Liver (tissue), 8 donors: ENCODE measurements at regions not wholly inside any gene's neighbourhood (a gene's known extent, or its start where the extent isn't known, plus 50 kb on each side); places are given as distances from the start of the nearest gene placed in this dataset.

Experiments
- DNase-seq: peaks from one replicate; pipeline ENCODE4 v3.0.0-alpha.2; 2017; ENCODE audit warnings: low spot score
- H3K27ac ChIP-seq, 2 donors: one replicate each; pipeline ENCODE4 v1.7.0; 2013; ENCODE audit warnings: inconsistent platforms in 2 of 2, low read length in 2 of 2, control low read depth in 1 of 2, low read depth in 1 of 2, mild to moderate bottlenecking in 1 of 2
- H3K27me3 ChIP-seq, 4 donors: one replicate each; pipeline versions ENCODE4 v1.6.1 to v1.7.0; 2013; ENCODE audit warnings: low read length in 3 of 4, inconsistent platforms in 1 of 4, mild to moderate bottlenecking in 1 of 4, moderate library complexity in 1 of 4; ENCODE audit not compliant: control insufficient read depth in 4 of 4, insufficient read depth in 4 of 4
- H3K36me3 ChIP-seq, 4 donors: one replicate each; pipeline versions ENCODE4 v1.6.1 to v1.7.0; 2013; ENCODE audit warnings: low read length in 3 of 4, mild to moderate bottlenecking in 3 of 4, low read depth in 1 of 4, moderate library complexity in 1 of 4; ENCODE audit not compliant: control insufficient read depth in 4 of 4, insufficient read depth in 3 of 4
- H3K4me1 ChIP-seq, 4 donors: one replicate each; pipeline versions ENCODE4 v1.6.1 to v1.7.0; 2013; ENCODE audit warnings: low read length in 3 of 4, mild to moderate bottlenecking in 3 of 4, moderate library complexity in 1 of 4; ENCODE audit not compliant: control insufficient read depth in 4 of 4, insufficient read depth in 4 of 4
- H3K4me3 ChIP-seq, 3 donors: one replicate each; pipeline versions ENCODE4 v1.6.1 to v1.7.0; 2013; ENCODE audit warnings: low read length in 3 of 3, control low read depth in 1 of 3, low read depth in 1 of 3, mild to moderate bottlenecking in 1 of 3
- H3K9ac ChIP-seq, 2 donors: one replicate each; pipeline ENCODE4 v1.7.0; 2013; ENCODE audit warnings: low read length in 2 of 2, mild to moderate bottlenecking in 2 of 2, moderate library complexity in 2 of 2, control low read depth in 1 of 2, low read depth in 1 of 2
- H3K9me3 ChIP-seq, 4 donors: one replicate each; pipeline versions ENCODE4 v1.6.1 to v1.7.0; 2013; ENCODE audit warnings: low read length in 3 of 4; ENCODE audit not compliant: control insufficient read depth in 4 of 4
- ATF3 ChIP-seq: IDR thresholded peaks from 2 replicates; pipeline ENCODE4 v1.6.1; 2016; ENCODE audit warnings: antibody characterized with exemption
- CTCF ChIP-seq: fragments of 150-350 bp; IDR thresholded peaks from 2 replicates; pipeline ENCODE4 v1.5.1; 2017; ENCODE audit warnings: improper control_type of control experiment, low read depth, low read length; ENCODE audit not compliant: missing input control
- EGR1 ChIP-seq, 2 donors: IDR thresholded peaks; 2 replicates each; pipeline ENCODE4 v1.6.1; 2016 to 2018; ENCODE audit warnings: antibody characterized with exemption in 2 of 2, low read depth in 2 of 2
- FOXA1 ChIP-seq: IDR thresholded peaks from 2 replicates; pipeline ENCODE4 v1.6.1; 2016; ENCODE audit warnings: antibody characterized with exemption
- FOXA2 ChIP-seq: IDR thresholded peaks from 2 replicates; pipeline ENCODE4 v1.6.1; 2016; ENCODE audit warnings: antibody characterized with exemption
- GABPA ChIP-seq, 2 donors: IDR thresholded peaks in 1 of 2; conservative IDR thresholded peaks in 1 of 2; 2 replicates each; pipeline ENCODE4 v1.6.1; 2016; ENCODE audit warnings: antibody characterized with exemption in 2 of 2, mild to moderate bottlenecking in 1 of 2, moderate library complexity in 1 of 2
- HNF4A ChIP-seq, 2 donors: conservative IDR thresholded peaks; 2 replicates each; pipeline ENCODE4 v1.6.1; 2016; ENCODE audit warnings: antibody characterized with exemption in 2 of 2, mild to moderate bottlenecking in 2 of 2
- HNF4G ChIP-seq: IDR thresholded peaks from 2 replicates; pipeline ENCODE4 v1.6.1; 2016; ENCODE audit warnings: antibody characterized with exemption
- JUND ChIP-seq, 2 donors: IDR thresholded peaks; 2 replicates each; pipeline ENCODE4 v1.6.1; 2016; ENCODE audit warnings: antibody characterized with exemption in 2 of 2
- MAX ChIP-seq: IDR thresholded peaks from 2 replicates; pipeline ENCODE4 v1.6.1; 2016; ENCODE audit warnings: antibody characterized with exemption
- NR2F2 ChIP-seq: IDR thresholded peaks from 2 replicates; pipeline ENCODE4 v1.6.1; 2016; ENCODE audit warnings: antibody characterized with exemption
- RAD21 ChIP-seq, 2 donors: IDR thresholded peaks; 2 replicates each; pipeline ENCODE4 v1.6.1; 2016; ENCODE audit warnings: antibody characterized with exemption in 2 of 2, mild to moderate bottlenecking in 2 of 2
- REST ChIP-seq: IDR thresholded peaks from 2 replicates; pipeline ENCODE4 v1.6.1; 2016; ENCODE audit warnings: antibody characterized with exemption, mild to moderate bottlenecking
- RXRA ChIP-seq, 2 donors: IDR thresholded peaks; 2 replicates each; pipeline ENCODE4 v1.6.1; 2017 to 2018; ENCODE audit warnings: antibody characterized with exemption in 2 of 2, mild to moderate bottlenecking in 1 of 2
- SP1 ChIP-seq: IDR thresholded peaks from 2 replicates; pipeline ENCODE4 v1.6.1; 2018; ENCODE audit warnings: antibody characterized with exemption, mild to moderate bottlenecking
- TAF1 ChIP-seq: conservative IDR thresholded peaks from 2 replicates; pipeline ENCODE4 v1.6.1; 2016; ENCODE audit warnings: antibody characterized with exemption, mild to moderate bottlenecking
- YY1 ChIP-seq: IDR thresholded peaks from 2 replicates; pipeline ENCODE4 v1.6.1; 2016; ENCODE audit warnings: antibody characterized with exemption, mild to moderate bottlenecking
- ZBTB33 ChIP-seq: IDR thresholded peaks from 2 replicates; pipeline ENCODE4 v1.6.1; 2016; ENCODE audit warnings: antibody characterized with exemption
- WGBS: extraction: QIAGEN DNeasy Blood & Tissue Kit; methylation state at CpG from one replicate; pipeline ENCODE4 v1.1.7; 2013; 5-methylcytosine and 5-hydroxymethylcytosine counted together
- donor health status: healthy.
- donor health status: healthy.
- donor health status: healthy.
- donor health status: healthy.
- donor health status: healthy.

GRCh38 chr3:18114894-18115293, 310.2 kb downstream of the SATB1 start:
- Histone ChIP-seq H3K9ac (no peak overlapping the region), H3K27me3 (no peaks in the 10 kb centered on the region), H3K27ac (no peak overlapping the region), H3K4me3 (no peak overlapping the region), H3K9me3 (no peaks in the 10 kb centered on the region), H3K36me3 (no peaks in the 10 kb centered on the region), H3K4me1 (no peaks in the 10 kb centered on the region)
- no peak for TF ChIP-seq HNF4G
- no peak for TF ChIP-seq ATF3
- TF ChIP-seq TAF1, result no peak
- no peak for TF ChIP-seq FOXA2
- no peak for TF ChIP-seq JUND (IDR thresholded peaks at IDR 0.05)
- no peak for TF ChIP-seq RAD21 (IDR thresholded peaks at IDR 0.05)
- TF ChIP-seq YY1, result no peak
- no peak for TF ChIP-seq HNF4A (conservative IDR thresholded peaks at IDR 0.05)
- 84% methylated on average over 4 of the region's 4 CpGs for WGBS
- no peak for DNase-seq

GRCh38 chr3:18113417-18113816, 311.7 kb downstream of the SATB1 start:
- Histone ChIP-seq H3K4me3 (no peak overlapping the region), H3K27me3 (no peaks in the 10 kb centered on the region), H3K4me1 (no peaks in the 10 kb centered on the region), H3K9me3 (no peaks in the 10 kb centered on the region), H3K9ac (no peak overlapping the region), H3K36me3 (no peaks in the 10 kb centered on the region), H3K27ac (no peak overlapping the region)
- 53% methylated on average over 4 of the region's 4 CpGs for WGBS
- no peak for DNase-seq
- no peak for TF ChIP-seq RAD21 (IDR thresholded peaks at IDR 0.05)
- no peak for TF ChIP-seq CTCF
- TF ChIP-seq YY1, result no peak
- no peak for TF ChIP-seq EGR1 (IDR thresholded peaks at IDR 0.05; ENCODE audit: low read depth in 2 of 2)
- no peak for TF ChIP-seq TAF1
- TF ChIP-seq SP1, result no peak
- TF ChIP-seq FOXA1, result no peak
- no peak for TF ChIP-seq JUND (IDR thresholded peaks at IDR 0.05)
- TF ChIP-seq REST, result no peak
- TF ChIP-seq RXRA (IDR thresholded peaks at IDR 0.05), result no peak
- no peak for TF ChIP-seq ATF3
- TF ChIP-seq MAX, result no peak
- TF ChIP-seq GABPA (IDR thresholded peaks at IDR 0.05 in 1 of 2, conservative IDR thresholded peaks at IDR 0.05 in 1 of 2), result no peak
- no peak for TF ChIP-seq NR2F2
- TF ChIP-seq HNF4A (conservative IDR thresholded peaks at IDR 0.05), result no peak
- no peak for TF ChIP-seq FOXA2
- no peak for TF ChIP-seq ZBTB33
- no peak for TF ChIP-seq HNF4G
